GM10266 (cell line): ENCODE measurements at regions not wholly inside any gene's neighbourhood (a gene's known extent, or its start where the extent isn't known, plus 50 kb on each side); places are given as distances from the start of the nearest gene placed in this dataset.

Experiments used
- DNase-seq: peaks from one replicate; pipeline ENCODE4 v3.0.0; 2012; ENCODE audit errors: extremely low spot score
- CTCF ChIP-seq: IDR thresholded peaks from 2 replicates; pipeline ENCODE4 v1.5.1; 2012; ENCODE audit warnings: mild to moderate bottlenecking, low read depth; ENCODE audit not compliant: control insufficient read depth, insufficient read depth; ENCODE audit errors: missing control alignments

- no peak for DNase-seq
- no peak for TF ChIP-seq CTCF
Observed at GRCh38 chr13:24104723-24105122, 55.8 kb upstream of the SPATA13 start.

- no peak for TF ChIP-seq CTCF
- no peak for DNase-seq
Observed at GRCh38 chr13:24106429-24106828, 54.1 kb upstream of the SPATA13 start.

- DNase-seq = no peak
- TF ChIP-seq CTCF = no peak
Observed at GRCh38 chr13:24107955-24108614, 52.4 kb upstream of the SPATA13 start.

- no peak for TF ChIP-seq CTCF
- DNase-seq = no peak
Observed at GRCh38 chr13:24108615-24108965, 51.9 kb upstream of the SPATA13 start.

- TF ChIP-seq CTCF = no peak
- no peak for DNase-seq
Observed at GRCh38 chr13:24110011-24110410, 50.5 kb upstream of the SPATA13 start.
